ENCODE measurements at regions not wholly inside any gene's neighbourhood (a gene's known extent, or its start where the extent isn't known, plus 50 kb on each side); places are given as distances from the start of the nearest gene placed in this dataset.

- TF ChIP-seq VEZF1 (CRISPR knock-in tag; IDR thresholded peaks at IDR 0.05): no peak
- no peak for TF ChIP-seq MCM2 (IDR thresholded peaks at IDR 0.05; ENCODE audit: low read depth)
- TF ChIP-seq PML (IDR thresholded peaks at IDR 0.05; ENCODE audit: low read length): no peak
- no peak for TF ChIP-seq ZNF3 (CRISPR knock-in tag; IDR thresholded peaks at IDR 0.05)
- TF ChIP-seq KAT7 (CRISPR knock-in tag; IDR thresholded peaks at IDR 0.05; ENCODE audit: borderline replicate concordance): no peak
- TF ChIP-seq HSF4 (CRISPR knock-in tag; IDR thresholded peaks at IDR 0.05; ENCODE audit: borderline replicate concordance): no peak
- no peak for TF ChIP-seq ZNF41 (CRISPR knock-in tag; conservative IDR thresholded peaks at IDR 0.05)
- TF ChIP-seq, protein P1, sequence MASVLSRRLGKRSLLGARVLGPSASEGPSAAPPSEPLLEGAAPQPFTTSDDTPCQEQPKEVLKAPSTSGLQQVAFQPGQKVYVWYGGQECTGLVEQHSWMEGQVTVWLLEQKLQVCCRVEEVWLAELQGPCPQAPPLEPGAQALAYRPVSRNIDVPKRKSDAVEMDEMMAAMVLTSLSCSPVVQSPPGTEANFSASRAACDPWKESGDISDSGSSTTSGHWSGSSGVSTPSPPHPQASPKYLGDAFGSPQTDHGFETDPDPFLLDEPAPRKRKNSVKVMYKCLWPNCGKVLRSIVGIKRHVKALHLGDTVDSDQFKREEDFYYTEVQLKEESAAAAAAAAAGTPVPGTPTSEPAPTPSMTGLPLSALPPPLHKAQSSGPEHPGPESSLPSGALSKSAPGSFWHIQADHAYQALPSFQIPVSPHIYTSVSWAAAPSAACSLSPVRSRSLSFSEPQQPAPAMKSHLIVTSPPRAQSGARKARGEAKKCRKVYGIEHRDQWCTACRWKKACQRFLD (CRISPR knock-in tag; IDR thresholded peaks at IDR 0.05): no peak
- no peak for TF ChIP-seq DNMT1 (IDR thresholded peaks at IDR 0.05)
- TF ChIP-seq, protein P2, sequence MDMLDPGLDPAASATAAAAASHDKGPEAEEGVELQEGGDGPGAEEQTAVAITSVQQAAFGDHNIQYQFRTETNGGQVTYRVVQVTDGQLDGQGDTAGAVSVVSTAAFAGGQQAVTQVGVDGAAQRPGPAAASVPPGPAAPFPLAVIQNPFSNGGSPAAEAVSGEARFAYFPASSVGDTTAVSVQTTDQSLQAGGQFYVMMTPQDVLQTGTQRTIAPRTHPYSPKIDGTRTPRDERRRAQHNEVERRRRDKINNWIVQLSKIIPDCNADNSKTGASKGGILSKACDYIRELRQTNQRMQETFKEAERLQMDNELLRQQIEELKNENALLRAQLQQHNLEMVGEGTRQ (CRISPR knock-in tag; IDR thresholded peaks at IDR 0.05): no peak
- TF ChIP-seq GABPB2 (CRISPR knock-in tag; conservative IDR thresholded peaks at IDR 0.05): no peak
Measured at GRCh38 chr4:131613824-131614216, 1535.3 kb upstream of the PCDH10 start (continued).
